Natural killer cell (primary cell): ENCODE measurements at regions not wholly inside any gene's neighbourhood (a gene's known extent, or its start where the extent isn't known, plus 50 kb on each side); places are given as distances from the start of the nearest gene placed in this dataset.

Experiments
- ATAC-seq, 3 donors: fragments of 150-1000 bp in 2 of 3; fragments of 200-7000 bp in 1 of 3; cut with Tn5 transposase; 1 replicate in 1 of 3; 2 replicates in 2 of 3; pipeline ENCODE4 v1.10.0; 2021; ENCODE audit warnings: mild to moderate bottlenecking in 2 of 3, moderate library complexity in 2 of 3
- DNase-seq, 2 donors: peaks; one replicate each; pipeline versions ENCODE4 v3.0.0 to v3.0.0-alpha.2; 2013 to 2021; ENCODE audit warnings: mixed read lengths in 1 of 2
- H3K27ac ChIP-seq: one replicate; pipeline ENCODE4 v1.5.1; 2013; ENCODE audit warnings: mild to moderate bottlenecking, low read length
- H3K27me3 ChIP-seq: one replicate; pipeline ENCODE4 v1.6.1; 2013; ENCODE audit warnings: low read length; ENCODE audit not compliant: control insufficient read depth, insufficient read depth
- H3K36me3 ChIP-seq: one replicate; pipeline ENCODE4 v1.6.1; 2013; ENCODE audit warnings: low read length; ENCODE audit not compliant: control insufficient read depth, insufficient read depth
- H3K4me1 ChIP-seq: one replicate; pipeline ENCODE4 v1.6.1; 2013; ENCODE audit warnings: low read length; ENCODE audit not compliant: control insufficient read depth, insufficient read depth
- H3K4me3 ChIP-seq: one replicate; pipeline ENCODE4 v1.5.1; 2013; ENCODE audit warnings: low read length
- H3K9me3 ChIP-seq: one replicate; pipeline ENCODE4 v1.6.1; 2013; ENCODE audit warnings: low read length; ENCODE audit not compliant: control insufficient read depth, insufficient read depth
- H3K27ac Mint-ChIP-seq, 2 donors: one replicate each; pipeline ENCODE4 v1.8.0; 2022; ENCODE audit warnings: mild to moderate bottlenecking in 2 of 2, mixed read lengths in 2 of 2, moderate library complexity in 1 of 2
- H3K27me3 Mint-ChIP-seq, 2 donors: one replicate each; pipeline ENCODE4 v1.8.0; 2022; ENCODE audit warnings: low read depth in 2 of 2, mixed read lengths in 2 of 2
- H3K36me3 Mint-ChIP-seq: one replicate; pipeline ENCODE4 v1.8.0; 2022; ENCODE audit warnings: mixed read lengths
- H3K4me1 Mint-ChIP-seq, 2 donors: one replicate each; pipeline ENCODE4 v1.8.0; 2022; ENCODE audit warnings: mixed read lengths in 2 of 2
- H3K4me3 Mint-ChIP-seq: one replicate; pipeline ENCODE4 v1.8.0; 2022; ENCODE audit warnings: mild to moderate bottlenecking, moderate library complexity, mixed read lengths
- H3K9me3 Mint-ChIP-seq, 2 donors: one replicate each; pipeline ENCODE4 v1.8.0; 2022; ENCODE audit warnings: mixed read lengths in 2 of 2
- WGBS: methylation state at CpG from one replicate; pipeline ENCODE4 v1.1.7; 2013; ENCODE audit warnings: missing lambda C conversion rate; ENCODE audit not compliant: insufficient coverage; 5-methylcytosine and 5-hydroxymethylcytosine counted together
- intact Hi-C: fragments of 100-400 bp; cut with micrococcal nuclease; formaldehyde crosslinking; loops from one replicate; pipeline ENCODE4 v1.14.2; 2022
- TF ChIP-seq, protein P1 (sequence below): fragments of 200-600 bp; IDR thresholded peaks from one replicate; pipeline ENCODE4 v1.8.0; 2022; ENCODE audit warnings: antibody characterized with exemption

- no peaks in the 10 kb centered on the region for H3K9me3 ChIP-seq
- Mint-ChIP-seq H3K4me1 (peaks cover 6 to 13% of the 10 kb centered on the region in 2 donors), H3K9me3 (no peaks in the 10 kb centered on the region), H3K27ac (no peak overlapping the region), H3K4me3 (no peak overlapping the region), H3K27me3 (peaks cover 13 to 16% of the 10 kb centered on the region in 2 donors), H3K36me3 (no peaks in the 10 kb centered on the region)
- no peak overlapping the region for H3K27ac ChIP-seq
- ATAC-seq = no peak
- intact Hi-C loops = no loop called here
- no peak overlapping the region for H3K4me3 ChIP-seq
- peaks cover 13% of the 10 kb centered on the region for H3K4me1 ChIP-seq
- TF ChIP-seq, protein P1, sequence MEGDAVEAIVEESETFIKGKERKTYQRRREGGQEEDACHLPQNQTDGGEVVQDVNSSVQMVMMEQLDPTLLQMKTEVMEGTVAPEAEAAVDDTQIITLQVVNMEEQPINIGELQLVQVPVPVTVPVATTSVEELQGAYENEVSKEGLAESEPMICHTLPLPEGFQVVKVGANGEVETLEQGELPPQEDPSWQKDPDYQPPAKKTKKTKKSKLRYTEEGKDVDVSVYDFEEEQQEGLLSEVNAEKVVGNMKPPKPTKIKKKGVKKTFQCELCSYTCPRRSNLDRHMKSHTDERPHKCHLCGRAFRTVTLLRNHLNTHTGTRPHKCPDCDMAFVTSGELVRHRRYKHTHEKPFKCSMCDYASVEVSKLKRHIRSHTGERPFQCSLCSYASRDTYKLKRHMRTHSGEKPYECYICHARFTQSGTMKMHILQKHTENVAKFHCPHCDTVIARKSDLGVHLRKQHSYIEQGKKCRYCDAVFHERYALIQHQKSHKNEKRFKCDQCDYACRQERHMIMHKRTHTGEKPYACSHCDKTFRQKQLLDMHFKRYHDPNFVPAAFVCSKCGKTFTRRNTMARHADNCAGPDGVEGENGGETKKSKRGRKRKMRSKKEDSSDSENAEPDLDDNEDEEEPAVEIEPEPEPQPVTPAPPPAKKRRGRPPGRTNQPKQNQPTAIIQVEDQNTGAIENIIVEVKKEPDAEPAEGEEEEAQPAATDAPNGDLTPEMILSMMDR = no peak
- no peak for DNase-seq
- no peaks in the 10 kb centered on the region for H3K27me3 ChIP-seq
- WGBS = 82% methylated on average over 3 of the region's 4 CpGs
- H3K36me3 ChIP-seq = no peaks in the 10 kb centered on the region
Observed at GRCh38 chr14:34064349-34064748, 113.5 kb upstream of the EGLN3 start.

DNA sequence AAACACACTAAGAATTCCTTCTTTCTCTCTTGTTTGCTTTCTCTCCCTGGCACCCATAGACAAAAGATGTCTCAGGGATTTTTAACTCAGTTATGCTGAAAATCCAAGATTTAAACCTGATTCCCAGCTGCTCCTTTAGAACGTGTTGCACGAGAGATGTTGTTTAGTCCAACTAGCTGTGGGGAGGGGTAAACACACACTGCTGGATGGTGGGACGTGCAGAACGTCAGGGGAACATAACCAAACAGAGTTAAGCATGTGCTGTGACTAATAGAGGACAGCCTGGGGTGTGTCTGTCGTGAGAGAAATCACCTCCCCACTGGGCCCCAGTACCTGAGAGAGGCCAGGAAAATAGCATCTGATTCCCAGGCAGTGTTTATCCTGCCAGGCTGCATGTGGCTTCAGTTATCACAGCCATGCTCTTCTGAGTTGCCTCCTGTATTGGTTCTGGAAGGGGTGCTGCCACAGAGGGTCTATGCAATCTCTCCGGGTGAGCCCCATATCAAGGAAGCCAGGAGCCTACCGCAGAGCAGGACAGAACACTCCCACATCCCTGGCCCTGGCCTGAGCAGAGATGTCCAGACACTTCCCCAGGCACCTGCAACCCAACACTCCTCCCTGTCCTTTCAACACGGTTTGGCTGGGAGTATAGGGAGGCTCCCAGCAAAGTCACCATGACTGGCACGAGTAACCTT is 112.7 kb upstream of the EGLN3 start:
- H3K36me3 ChIP-seq = no peaks in the 10 kb centered on the region
- ATAC-seq (no peak), DNase-seq (no peak)
- Mint-ChIP-seq H3K9me3 (no peaks in the 10 kb centered on the region), H3K27ac (no peak overlapping the region), H3K27me3 (peaks cover 13 to 16% of the 10 kb centered on the region in 2 donors), H3K4me1 (peaks cover 6 to 15% of the 10 kb centered on the region in 2 donors), H3K4me3 (no peak overlapping the region), H3K36me3 (no peaks in the 10 kb centered on the region)
- 92% methylated on average over 9 of the region's 9 CpGs for WGBS
- H3K4me3 ChIP-seq = no peak overlapping the region
- H3K4me1 ChIP-seq = peaks cover 16% of the 10 kb centered on the region
- H3K27ac ChIP-seq = no peak overlapping the region
- H3K27me3 ChIP-seq = no peaks in the 10 kb centered on the region
- TF ChIP-seq, protein P1 = no peak
- intact Hi-C loops = no loop called here
- no peaks in the 10 kb centered on the region for H3K9me3 ChIP-seq

- no peak for DNase-seq
Observed at GRCh38 chr14:34063042-34063441, 112.2 kb upstream of the EGLN3 start.

More at GRCh38 chr14:34063042-34063441, 112.2 kb upstream of the EGLN3 start:
- H3K9me3 ChIP-seq = no peaks in the 10 kb centered on the region
- WGBS = no CpG with 5 or more reads among the region's 1 CpG
- H3K4me1 ChIP-seq = peaks cover 16% of the 10 kb centered on the region
- H3K36me3 ChIP-seq = no peaks in the 10 kb centered on the region
- no peaks in the 10 kb centered on the region for H3K9me3 Mint-ChIP-seq
- H3K27me3 ChIP-seq = no peaks in the 10 kb centered on the region
- ATAC-seq = no peak
- peaks cover 13 to 14% of the 10 kb centered on the region in 2 donors for H3K27me3 Mint-ChIP-seq
- TF ChIP-seq, protein P1 = no peak
- H3K4me3 Mint-ChIP-seq = no peak overlapping the region
- H3K27ac Mint-ChIP-seq = no peak overlapping the region
- peaks cover 6 to 15% of the 10 kb centered on the region in 2 donors for H3K4me1 Mint-ChIP-seq
- intact Hi-C loops = no loop called here
- H3K4me3 ChIP-seq = no peak overlapping the region
- H3K36me3 Mint-ChIP-seq = no peaks in the 10 kb centered on the region
- H3K27ac ChIP-seq = no peak overlapping the region
